CMK (cell line): ENCODE measurements at regions not wholly inside any gene's neighbourhood (a gene's known extent, or its start where the extent isn't known, plus 50 kb on each side); places are given as distances from the start of the nearest gene placed in this dataset.

Experiments
- DNase-seq: peaks from one replicate; pipeline ENCODE4 v3.0.0-alpha.2; 2010; ENCODE audit warnings: low read depth

DNA sequence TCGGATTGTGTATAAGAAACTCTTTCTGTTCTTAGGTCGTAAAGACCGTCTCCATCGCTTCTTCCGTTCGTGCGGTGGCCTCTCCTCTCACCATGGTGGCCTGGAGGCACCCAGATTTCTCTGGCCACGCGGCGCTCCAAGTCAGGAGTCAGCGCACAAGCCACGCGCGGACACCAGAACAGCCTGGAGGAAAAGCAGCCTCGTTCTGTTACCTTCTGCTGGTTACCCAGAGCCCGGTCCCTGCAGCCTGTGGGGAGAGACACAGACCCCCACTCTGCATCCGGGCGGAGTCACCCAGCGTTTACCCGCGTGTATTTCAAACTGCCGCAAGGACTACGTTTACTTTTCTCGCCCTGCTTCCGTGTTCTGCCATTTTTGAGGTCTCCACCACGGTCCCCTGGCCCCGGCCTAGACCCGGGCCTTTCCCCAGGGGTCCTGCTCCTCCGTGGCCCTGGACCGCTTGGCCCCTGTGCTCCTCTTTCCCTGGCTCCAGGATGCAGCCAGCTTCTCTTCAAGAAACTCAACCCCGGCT, 776.1 kb downstream of the BRD1 start:
- DNase-seq, result no peak

DNA sequence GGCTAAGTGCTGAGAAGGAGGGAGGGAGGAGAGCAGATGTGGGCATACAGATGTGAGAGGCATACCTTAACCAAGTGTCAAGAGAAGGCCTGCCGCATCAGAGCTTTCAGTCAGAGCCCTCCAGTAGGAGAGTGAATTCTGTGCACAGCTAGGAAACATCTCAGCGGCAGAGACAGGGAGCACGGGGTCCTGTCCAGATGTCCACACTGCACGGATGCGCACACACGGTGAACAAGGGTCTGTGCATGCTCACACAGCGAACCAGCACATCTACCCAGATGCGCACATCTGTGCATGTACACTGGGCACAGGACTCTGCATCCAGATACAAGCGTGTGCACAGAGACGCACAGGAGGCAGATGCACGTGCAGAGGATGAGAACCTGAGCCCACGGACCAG, 778.0 kb downstream of the BRD1 start:
- no peak for DNase-seq

DNA sequence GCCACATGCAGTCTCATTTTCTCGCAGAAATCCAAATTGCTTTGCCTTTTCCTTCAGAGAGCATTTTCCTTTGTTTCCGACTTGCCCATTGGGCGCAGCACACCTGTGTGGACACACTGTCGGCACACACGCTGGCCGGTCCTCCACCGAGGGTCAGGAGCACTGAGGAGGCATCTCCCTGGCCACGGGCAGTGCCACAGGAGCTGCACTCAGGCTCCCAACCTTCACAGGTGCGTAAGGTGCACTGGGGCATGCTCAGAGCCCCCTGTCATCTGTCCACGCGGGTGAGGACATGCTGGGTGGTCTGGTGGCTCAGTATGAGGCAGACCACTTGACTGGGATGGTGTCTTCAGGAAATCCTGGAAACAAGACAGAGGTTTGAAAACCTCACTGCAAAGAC, 779.1 kb downstream of the BRD1 start:
- DNase-seq, result no peak

DNA sequence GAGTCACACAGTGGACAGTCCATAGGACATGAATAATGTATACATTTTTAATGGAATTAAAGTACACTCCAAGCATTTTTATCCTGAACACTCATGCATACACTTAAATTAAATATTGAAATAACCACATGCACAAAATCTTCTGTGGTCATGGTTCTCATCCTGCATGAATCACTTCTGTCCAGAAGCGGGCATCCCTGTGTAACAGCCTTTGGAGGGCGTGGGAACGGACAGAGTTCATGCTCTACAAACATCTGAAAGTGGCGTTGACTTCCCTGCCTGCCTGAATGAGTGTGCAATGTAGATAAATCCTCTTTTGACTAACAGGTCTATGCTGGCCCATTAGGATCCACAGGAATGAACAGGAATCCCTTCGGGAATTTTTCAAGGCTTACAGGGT, 780.2 kb downstream of the BRD1 start:
- no peak for DNase-seq

DNA sequence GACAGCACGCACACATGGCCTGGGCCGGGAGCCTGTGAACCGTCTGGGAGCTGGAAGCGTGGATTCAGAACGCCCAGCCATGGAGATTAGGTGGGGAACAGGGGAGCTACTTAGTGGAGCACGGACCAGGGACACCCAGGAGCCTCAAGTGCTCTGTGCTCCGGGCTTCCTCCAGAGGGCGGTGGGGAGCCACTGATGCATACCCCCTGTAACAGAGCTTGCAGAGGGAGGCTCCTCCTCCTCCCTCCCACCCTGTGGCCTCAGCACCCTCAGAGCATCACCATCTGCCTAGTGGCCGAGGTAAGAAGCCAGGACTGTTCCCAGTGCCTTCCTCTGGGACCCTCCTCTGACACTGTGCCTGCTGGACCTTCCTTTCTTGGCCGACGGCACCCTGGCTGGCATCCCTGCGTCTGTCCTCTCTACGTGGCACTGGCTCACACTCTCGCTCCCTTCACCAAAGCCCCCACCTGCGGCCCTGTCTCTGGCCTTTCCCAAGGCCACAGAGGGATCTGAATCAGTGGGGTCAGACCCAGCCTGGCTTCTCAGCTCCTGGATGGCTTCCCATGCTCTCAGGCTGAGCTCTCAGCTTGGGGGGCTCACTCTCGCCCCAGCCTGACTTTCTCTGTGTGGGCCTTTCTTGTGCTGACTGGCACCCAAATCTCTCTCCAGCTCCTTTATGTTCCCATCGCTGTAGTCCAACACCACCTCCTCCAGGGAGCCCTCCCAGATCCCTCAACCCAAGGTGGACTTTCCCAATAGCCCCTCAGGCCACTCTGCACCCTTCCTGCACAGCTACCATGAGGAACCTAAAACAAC, 780.9 kb downstream of the BRD1 start:
- DNase-seq, result peak; percentile 14

DNA sequence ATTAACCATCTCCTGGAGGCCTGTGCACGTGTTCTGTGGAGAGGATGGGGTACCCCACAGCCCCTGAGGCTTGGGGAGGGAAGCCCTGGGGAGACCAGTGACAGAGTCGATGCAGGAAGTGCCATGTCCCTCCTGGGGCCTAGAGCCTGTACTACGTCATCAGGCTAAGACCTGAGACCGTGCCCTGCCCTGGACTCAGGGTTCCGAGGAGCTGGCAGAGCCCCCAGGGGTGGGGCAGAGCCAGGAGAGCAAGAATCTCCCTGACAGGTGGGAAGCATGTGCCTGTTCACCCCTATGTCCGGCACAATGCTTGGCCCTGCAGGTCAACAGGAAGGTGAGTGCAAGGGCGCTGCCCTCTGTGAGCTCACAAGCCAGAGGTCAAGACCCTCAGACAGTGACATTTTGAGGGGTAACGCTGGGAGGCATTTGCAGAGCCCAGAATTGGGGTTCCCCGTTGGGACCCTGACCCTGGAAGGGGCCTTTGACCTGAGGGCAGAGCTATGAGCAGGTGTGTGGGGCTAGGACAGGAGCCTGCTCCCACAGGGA, 781.6 kb downstream of the BRD1 start:
- no peak for DNase-seq

DNA sequence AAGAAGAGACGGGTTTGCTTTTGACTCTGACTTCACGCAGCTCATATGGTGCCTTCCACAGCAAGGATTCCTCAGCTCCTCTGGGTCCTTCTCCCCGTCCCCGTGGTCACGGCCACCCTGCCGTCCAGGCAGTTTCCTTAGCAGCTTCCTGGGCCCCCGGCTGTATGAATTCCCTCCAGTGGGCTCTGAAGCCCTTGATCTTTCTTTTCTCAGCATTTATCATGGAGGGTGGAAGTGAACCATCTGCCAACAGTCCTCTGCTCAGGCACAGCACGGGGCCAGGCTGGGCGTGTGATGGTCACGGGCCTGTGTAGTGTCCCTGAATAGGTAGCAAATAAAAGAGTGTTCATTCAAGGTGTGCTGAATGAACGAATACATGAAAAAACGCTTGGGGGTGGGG, 782.4 kb downstream of the BRD1 start:
- DNase-seq, result no peak

DNA sequence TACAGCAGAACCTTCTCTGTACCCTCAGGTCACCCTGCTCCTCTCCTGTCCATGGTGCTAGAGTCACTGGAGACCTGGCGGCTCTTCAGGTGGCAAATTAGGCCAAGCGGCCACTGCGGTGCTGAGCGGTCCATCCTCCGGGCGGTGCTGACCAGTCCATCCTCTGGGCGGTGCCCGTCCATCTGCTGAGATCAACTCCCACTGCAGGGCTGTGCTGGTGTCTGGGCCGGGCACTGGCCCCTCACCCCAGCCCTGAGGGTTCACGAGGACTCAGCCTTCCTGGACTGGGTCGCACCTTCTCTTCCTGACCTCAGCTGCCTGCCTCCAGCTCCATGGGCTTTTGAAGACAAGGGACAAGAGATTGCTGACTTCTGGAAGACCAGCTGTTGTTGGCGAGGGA, 782.9 kb downstream of the BRD1 start:
- no peak for DNase-seq

DNA sequence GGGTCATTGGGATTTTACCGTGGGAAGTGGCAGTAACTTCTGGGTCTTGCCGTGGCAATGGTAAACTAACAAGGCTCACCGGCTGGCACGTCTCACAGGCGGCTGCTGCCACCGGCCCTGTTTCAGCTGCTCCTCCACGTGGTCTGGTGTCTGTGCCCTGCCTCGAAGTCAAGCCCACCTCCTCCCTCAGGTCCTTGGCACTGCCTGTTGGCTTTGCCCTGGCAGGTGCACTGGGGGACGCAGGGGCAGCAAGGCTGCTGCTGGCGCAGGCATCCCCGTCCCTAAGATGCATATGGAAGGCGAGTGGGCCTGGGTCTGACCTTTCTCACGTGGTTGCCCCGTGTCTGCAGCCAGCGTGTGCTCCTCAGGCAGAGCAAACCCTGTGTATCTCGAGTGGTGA, 783.6 kb downstream of the BRD1 start:
- no peak for DNase-seq

DNA sequence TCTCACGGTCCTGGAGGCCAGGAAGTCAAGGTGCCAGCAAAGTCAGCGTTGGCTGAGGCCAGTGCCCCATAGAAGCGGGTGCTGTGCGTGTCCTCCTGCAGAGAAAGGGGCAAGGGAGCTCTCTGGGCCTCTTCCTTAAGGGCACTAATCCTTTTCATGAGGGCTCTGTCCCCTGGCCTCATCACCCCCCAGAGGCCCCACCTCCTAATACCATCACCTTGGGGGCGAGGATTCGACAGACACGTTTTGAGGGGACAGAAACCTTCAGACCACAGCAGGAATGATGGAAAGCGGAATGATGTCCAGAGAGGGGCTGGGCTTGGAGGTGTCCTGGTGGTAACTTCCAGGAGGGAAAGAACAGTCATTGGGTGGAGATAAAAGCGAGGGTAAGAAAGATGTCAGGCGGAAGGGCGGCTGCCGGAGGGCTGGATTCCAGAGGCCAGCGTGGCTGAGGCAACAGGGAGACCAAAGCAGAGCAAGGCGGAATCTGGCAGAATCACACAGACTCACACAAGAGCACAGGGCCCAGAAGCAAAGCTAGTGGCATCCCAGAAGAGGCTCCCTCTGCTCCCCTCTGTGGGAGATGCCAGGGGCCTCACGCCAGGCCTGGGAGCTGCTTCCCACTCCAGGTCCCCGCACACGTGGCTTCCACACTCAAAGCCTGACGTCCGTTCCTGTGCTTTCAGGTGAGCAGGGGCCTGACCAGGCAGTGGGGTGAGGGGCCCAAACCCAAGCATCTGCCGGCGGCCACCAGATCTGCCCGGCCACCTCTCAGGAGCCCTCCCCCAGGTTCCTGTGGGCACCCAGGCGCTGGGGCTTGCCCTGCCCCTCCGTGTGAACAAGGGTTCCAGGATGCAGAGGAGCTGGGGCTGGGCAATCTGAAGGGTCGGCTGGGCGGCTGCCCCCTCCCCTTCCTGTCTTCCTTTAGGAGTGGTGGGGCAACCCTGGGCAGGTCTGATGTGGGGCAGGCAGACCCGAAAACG, 784.5 kb downstream of the BRD1 start:
- DNase-seq, result no peak

DNA sequence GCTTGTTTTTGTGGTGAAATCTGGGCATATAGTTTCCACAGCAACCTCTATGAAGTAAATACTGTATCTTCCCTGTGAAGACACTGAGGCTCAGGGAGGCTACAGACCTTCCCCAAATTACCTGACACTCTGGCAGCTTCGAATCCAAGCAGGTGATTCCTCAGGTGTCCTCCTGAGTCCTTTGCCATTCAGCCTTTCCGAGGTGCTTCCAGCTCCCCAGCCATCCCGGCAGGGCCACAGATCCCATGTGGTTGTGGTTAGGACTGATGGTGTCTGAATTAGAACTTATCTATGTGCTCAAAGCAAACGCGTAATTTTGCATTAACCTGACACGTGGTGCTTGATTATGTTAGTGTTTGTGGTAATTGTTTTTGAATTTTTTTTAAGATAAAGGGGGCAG, 785.6 kb downstream of the BRD1 start:
- no peak for DNase-seq

DNA sequence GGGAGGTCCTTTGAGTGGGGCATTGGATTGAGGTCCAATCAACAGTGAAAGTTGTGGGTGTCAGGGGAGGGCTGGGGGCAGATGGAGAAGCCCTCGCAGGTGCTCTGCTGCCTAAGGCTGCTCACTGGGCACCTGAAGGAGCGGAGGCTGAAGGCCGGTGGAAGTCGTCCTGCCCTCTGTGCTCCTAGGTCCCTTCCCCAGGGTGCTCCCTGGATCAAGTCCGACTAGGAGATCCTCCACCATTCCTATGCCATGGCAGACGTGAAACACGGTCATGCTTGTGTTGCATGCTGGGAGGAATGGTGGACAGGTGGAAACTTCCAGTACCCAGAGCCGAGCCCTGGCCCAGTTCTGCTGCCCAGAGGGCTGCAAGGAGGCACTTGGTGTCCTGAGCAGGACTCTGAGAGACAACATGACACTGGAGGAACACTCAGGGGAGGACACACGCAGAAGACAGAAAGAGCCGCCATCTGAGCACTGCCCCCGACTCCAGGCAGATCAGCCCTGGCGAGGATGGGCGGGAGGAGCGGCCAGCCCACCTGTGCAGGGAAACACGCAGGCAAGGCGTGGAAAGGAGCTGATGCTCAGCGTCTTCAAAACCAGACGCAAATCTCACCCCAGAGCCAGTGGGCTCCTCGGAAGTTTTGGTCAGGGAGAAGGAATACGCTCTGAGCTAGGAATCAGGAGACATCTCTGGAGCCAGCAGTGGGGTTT, 786.8 kb downstream of the BRD1 start:
- DNase-seq, result no peak

DNA sequence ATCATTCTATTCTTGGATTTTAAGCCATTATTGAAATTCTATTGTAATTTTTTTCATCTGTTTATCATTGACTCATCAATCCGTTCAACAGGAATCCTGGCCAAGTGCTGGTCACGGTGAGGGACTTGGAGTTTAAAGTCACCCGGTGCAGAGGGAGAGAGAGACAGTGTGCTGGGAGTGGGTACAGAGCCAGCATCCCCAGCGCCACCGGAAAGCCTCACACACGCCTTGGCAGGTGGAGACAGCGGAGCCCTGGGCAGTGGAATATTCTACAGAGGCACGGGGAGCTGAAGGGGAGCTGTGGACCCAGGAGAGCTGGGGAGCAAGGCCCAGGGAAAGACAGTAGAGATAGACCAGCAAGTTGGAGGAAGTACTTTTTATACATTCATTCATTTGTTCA, 787.6 kb downstream of the BRD1 start:
- no peak for DNase-seq

DNA sequence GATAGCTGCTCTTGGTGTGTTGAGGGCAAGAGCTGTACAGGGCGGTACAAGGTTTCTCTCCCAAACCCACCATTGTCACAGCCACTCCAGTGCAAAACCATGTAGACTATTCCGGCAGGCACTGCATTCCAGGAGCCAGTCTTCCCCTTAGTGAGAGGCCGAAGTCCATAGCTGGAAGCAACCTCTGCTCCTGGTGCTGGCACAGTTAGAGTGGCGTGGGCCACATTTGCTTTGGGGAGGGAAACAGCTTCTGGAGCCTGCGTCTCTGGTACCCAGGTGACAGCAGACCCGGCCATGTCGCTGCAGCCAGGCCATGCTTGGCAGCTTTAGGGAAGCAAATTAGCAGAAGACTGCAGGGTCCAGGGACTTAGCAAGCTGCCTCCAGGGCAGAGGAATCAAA, 788.0 kb downstream of the BRD1 start:
- no peak for DNase-seq

DNA sequence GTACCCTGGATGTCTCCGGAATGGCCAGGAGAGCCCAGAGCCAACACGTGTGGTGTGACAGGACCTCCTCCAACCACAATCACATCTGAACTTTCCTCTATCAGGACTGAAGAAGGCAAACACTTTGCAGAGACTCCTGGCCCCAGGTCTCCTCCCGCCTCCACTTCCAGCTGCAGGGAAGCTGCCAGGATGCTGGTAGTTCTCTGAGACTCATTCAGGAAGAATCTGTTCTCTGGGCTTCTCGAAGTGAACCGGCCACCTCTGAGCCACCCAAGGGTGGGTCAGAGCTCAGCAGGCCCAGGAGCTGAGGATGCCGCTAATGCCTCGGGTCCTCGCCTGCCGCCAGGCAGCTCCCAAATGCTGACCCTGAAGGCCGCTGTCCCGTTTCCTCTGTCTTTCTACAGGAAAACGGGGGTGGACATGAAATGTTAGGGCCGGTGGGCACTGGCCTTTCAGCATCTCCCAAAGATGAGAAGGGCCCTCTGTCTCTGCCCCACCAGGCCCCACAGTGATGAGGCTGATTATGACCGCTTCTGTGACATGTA, 789.9 kb downstream of the BRD1 start:
- no peak for DNase-seq

DNA sequence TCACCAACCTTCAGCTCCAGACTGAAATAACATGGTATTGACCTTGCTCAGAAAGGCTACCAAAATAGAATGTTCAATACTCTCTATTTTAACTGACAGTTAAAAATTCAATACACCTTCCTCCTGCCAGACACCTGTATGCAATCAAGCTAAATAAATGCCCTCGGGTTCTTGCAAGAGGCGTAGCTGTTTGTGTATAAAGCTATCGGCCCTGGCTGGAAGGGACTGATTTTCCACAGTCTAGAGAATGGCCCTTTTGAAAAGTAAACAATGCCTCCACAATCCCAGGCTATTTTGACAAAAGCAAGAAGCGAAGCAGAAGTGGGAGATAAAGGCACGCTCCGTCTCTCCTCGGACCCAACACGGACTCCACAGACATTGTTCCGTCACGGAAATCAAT, 791.2 kb downstream of the BRD1 start:
- DNase-seq, result no peak

DNA sequence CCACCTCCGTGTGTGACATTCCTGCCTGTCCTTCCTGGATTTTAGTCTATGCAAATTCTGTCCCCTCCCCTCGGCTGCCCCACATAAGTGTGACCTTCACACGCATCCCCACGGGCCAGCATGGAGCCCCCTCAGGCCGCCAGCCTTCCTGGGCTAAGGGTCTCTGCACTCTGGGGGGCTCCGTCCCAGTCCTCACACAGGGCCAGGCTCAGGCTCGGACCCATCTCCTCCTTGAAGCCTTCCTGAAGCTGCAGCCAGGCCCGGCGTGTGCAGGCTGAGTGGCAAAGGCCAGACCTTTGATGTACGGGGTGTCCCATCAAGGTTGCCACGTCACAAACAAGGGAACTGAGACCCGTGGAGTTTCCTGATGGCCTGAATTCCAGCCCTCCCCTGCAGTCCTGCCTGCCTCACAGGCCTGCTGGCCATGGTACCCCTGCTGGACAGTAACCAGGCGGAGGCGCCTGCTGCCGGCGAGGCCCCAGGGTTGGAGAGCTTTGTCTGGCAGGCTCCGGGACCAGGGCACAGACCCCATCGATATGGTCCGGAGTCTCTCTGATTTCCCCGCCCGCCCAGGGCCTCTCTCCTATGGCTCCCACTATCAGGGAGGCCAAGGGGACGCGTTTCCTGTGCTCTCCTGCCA, 791.7 kb downstream of the BRD1 start:
- DNase-seq, result no peak

DNA sequence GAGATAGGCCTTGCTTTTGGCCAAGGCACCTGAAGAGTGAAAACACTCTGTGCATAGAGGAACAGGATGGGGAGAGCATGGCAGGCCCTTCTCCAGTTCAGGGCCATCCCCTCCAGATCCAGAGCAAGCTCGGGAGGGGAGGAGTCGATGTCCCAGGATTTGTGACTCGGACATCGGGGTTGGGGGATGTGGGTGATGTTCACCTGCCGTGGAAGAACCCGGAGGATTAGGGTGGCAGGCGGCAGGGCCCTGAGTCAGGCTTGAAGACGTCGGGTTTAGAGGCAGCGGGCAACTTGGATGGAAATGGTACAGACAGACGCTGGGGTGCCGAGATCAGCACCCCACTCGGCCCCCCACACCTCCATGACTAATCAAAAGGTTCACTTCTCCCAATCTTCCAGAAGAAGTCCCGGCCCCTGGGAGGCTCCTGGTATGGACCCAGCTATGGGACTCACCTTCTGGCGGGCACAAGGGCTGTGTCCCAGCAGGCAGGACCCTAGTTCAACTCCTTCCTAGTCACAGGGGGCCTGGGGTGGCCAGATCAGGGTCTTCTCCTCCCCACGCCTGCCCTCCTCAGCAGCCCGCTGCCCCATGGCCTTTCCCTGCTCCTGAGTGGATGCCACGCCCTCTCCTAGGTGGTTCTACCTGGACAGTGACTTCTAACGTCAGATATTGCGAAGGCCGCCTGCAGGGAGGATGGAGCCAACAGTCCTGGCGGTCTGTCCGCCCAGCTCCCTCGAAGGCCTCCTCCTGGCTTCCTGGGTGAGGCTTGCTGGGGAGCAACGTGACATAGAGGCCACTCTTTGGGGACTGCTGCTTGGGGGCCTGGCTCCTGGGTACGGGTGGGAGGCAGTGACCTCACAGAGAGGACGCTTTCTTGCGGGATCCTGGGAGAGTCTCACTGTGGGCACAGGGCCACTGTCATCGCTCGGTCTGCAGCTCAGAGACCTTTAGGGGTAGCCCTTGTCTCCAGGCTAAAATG, 792.5 kb downstream of the BRD1 start:
- DNase-seq, result no peak

DNA sequence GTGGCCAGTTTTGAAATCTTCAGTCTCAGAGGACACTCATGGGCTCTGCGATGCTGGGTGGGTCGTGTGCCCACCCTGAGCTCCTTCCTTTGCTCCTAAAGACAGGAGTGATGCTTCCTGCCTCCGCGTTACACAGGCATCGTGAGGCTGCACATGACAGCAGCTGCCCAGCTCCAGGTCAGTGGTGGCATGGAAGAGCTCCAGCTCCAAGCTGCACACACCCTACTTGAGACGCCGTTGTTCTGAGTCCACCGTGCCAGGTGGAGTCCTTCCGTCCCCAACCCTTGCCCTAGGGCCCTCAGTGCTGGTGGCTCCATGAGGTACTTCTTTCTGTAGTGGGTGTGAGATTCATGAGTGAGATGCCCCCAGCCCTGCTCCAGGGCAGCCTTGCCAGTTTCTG, 794.1 kb downstream of the BRD1 start:
- no peak for DNase-seq

DNA sequence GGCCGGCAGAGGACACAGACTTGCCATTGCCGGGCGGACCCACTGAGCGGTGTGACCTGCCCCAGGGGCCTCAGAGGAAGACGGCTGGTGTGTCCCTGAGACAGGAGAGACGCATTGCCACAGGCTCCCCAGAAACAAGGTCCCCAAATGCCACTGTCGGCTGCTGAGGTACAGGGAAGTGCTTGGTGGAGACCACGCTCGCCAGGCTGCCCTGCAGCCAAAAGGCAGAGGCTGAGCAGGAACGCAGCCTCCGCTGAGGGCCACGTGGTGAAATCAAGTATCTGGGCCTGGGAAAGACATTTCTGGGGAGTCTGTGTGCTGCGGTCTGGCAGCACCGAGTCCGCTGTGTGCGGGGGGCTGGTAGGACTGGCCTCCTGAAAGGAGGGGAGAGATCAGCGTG, 794.9 kb downstream of the BRD1 start:
- DNase-seq, result no peak
